ENCODE measurements at regions not wholly inside any gene's neighbourhood (a gene's known extent, or its start where the extent isn't known, plus 50 kb on each side); places are given as distances from the start of the nearest gene placed in this dataset.

DNA sequence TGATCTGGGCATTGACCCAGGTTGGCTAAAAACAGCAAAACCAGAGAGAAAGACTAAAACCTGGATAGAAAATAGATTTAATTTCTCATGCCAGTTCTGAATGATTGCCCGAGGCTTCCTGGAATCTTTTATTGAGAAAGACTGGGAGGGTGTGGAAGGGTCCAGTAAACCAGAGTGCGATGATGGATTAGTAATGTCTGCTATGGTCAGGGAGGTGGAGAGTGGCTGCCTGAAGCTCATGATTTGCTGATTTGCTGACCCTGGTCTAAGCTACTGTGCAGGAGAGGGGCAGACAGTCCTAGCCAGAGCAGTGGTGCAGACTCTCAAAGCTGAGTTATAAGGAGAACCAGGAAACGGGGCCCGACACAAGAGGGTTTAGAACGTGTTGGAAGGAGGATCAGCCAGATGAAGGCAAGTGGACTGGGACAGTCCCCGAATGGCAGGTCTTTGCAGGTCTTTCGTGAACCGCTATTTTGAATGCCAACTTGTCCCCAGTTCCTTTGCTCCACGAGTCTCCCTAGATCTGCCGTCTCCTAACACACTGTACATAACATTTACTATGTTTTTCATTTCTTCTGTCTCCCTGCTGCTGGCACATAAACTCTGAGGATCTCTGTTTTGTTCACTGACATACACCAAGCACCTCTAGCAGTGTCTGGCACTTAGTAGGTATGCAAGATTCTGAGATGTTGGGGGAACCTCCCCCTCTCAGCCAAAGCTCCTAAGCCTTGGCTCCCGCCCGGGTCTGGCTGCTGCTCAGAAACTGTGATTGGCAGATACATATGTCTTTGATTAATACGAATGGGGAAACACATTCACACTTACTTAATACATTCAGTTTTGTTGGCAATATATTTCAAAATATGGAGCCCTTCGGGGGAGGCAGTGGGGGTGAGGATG lies 237.3 kb upstream of the TNRC6C start:
- TF ChIP-seq, protein P1, sequence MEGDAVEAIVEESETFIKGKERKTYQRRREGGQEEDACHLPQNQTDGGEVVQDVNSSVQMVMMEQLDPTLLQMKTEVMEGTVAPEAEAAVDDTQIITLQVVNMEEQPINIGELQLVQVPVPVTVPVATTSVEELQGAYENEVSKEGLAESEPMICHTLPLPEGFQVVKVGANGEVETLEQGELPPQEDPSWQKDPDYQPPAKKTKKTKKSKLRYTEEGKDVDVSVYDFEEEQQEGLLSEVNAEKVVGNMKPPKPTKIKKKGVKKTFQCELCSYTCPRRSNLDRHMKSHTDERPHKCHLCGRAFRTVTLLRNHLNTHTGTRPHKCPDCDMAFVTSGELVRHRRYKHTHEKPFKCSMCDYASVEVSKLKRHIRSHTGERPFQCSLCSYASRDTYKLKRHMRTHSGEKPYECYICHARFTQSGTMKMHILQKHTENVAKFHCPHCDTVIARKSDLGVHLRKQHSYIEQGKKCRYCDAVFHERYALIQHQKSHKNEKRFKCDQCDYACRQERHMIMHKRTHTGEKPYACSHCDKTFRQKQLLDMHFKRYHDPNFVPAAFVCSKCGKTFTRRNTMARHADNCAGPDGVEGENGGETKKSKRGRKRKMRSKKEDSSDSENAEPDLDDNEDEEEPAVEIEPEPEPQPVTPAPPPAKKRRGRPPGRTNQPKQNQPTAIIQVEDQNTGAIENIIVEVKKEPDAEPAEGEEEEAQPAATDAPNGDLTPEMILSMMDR (conservative IDR thresholded peaks at IDR 0.05) = no peak
- H3K27ac ChIP-seq = no peak overlapping the region

GRCh38 chr17:77721846-77722160 lies 236.7 kb upstream of the TNRC6C start:
- TF ChIP-seq, protein P1 (conservative IDR thresholded peaks at IDR 0.05) = no peak
- H3K27ac ChIP-seq = no peak overlapping the region

GRCh38 chr17:77722366-77722765 lies 236.1 kb upstream of the TNRC6C start:
- TF ChIP-seq, protein P1 (conservative IDR thresholded peaks at IDR 0.05) = no peak
- no peak overlapping the region for H3K27ac ChIP-seq

- TF ChIP-seq, protein P1 (conservative IDR thresholded peaks at IDR 0.05) = no peak
These were observed 235.2 kb upstream of the TNRC6C start for GRCh38 chr17:77723071-77723908.

DNA sequence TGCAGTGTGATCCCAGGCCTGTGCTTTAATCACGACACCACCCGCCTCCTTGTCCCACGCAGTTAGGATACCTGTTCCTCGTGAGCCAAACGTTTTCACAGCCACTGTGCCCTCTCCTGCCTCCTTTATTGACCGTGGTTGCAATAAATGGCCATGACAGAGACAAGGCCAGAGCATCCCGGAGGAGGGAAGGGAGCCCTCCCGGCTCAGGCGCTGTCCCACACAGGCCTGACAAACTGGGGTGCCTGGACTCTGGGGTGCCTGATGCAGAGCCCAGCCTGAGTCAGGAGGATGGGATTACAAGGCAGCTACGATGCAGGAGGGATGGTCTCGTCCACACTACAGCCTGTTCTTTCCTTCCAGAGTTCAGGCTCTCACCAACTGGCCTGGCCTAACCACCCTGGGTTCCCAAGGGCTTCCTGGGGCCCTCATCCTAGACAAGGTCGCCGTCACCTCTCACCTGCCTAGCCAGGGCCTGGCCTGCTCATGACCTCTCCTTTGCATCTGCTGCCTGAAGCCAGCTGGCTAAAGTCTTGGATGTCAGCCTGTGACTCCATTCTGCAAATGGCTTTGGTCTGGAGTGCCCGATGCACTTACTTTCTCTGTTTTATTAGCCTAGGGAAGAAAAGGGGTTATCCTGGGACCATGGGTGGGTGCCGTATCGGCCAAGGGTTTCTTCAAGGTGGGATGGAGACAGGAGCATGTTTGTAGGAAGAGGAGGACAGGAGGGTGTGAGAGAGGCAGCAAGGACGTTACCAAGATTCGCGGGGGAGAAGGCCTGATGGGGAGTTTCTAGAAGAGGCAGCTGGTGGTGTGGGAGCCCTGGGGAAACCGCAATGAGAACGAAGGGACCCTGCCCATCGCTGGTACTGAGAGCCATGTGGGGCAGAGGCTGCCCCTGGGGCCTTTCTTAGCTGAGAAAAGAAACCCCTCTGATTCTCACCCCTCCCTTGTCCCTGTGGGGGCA lies 234.3 kb upstream of the TNRC6C start:
- TF ChIP-seq, protein P1 (conservative IDR thresholded peaks at IDR 0.05) = no peak
- peak overlapping the region; percentile 22; the same call in 1 of the 2 replicates for H3K27ac ChIP-seq

More at GRCh38 chr17:77723071-77723908, 235.2 kb upstream of the TNRC6C start:
- no peak overlapping the region; the same call in 1 of the 2 replicates for H3K27ac ChIP-seq

GRCh38 chr17:77724876-77725615 lies 233.5 kb upstream of the TNRC6C start:
- TF ChIP-seq, protein P1 (conservative IDR thresholded peaks at IDR 0.05) = no peak
- H3K27ac ChIP-seq = peak overlapping the region; percentile 22; the same call in 1 of the 2 replicates

All from VCaP (cell line).